CD14-positive monocyte (primary cell): ENCODE measurements at regions not wholly inside any gene's neighbourhood (a gene's known extent, or its start where the extent isn't known, plus 50 kb on each side); places are given as distances from the start of the nearest gene placed in this dataset.

Experiments
- DNase-seq, 3 donors: peaks; one replicate each; pipeline ENCODE4 v3.0.0-alpha.2; 2011 to 2022
- H2AFZ ChIP-seq: 2 replicates; pipeline ENCODE4 v1.6.0; 2012; ENCODE audit warnings: mild to moderate bottlenecking, low read depth, low read length, inconsistent platforms; ENCODE audit not compliant: insufficient read depth, poor library complexity, severe bottlenecking
- H3K27ac ChIP-seq, 2 donors: 1 replicate in 1 of 2; 2 replicates in 1 of 2; pipeline ENCODE4 v1.5.1; 2012 to 2013; ENCODE audit warnings: low read length in 2 of 2, control low read depth in 1 of 2, inconsistent platforms in 1 of 2, low read depth in 1 of 2, mild to moderate bottlenecking in 1 of 2
- H3K27me3 ChIP-seq, 2 donors: one replicate each; pipeline versions ENCODE4 v1.6.0 to v1.6.1; 2011 to 2013; ENCODE audit warnings: low read length in 2 of 2; ENCODE audit not compliant: control insufficient read depth in 2 of 2, insufficient read depth in 2 of 2
- H3K36me3 ChIP-seq, 2 donors: replicated peaks in 1 of 2; 1 replicate in 1 of 2; 2 replicates in 1 of 2; pipeline versions ENCODE4 v1.5.1 to v1.6.1; 2012 to 2013; ENCODE audit warnings: low read length in 2 of 2, control low read depth in 1 of 2, inconsistent platforms in 1 of 2, mild to moderate bottlenecking in 1 of 2; ENCODE audit not compliant: insufficient read depth in 2 of 2, control insufficient read depth in 1 of 2
- H3K4me1 ChIP-seq, 2 donors: 1 replicate in 1 of 2; 2 replicates in 1 of 2; pipeline versions ENCODE4 v1.5.1 to v1.6.1; 2012 to 2013; ENCODE audit warnings: low read length in 2 of 2, control low read depth in 1 of 2, inconsistent platforms in 1 of 2, mild to moderate bottlenecking in 1 of 2, moderate library complexity in 1 of 2; ENCODE audit not compliant: insufficient read depth in 2 of 2, control insufficient read depth in 1 of 2
- H3K4me2 ChIP-seq: replicated peaks from 2 replicates; pipeline ENCODE3; 2012; ENCODE audit warnings: low read length, moderate library complexity, mild to moderate bottlenecking; ENCODE audit not compliant: poor library complexity, severe bottlenecking; ENCODE audit errors: extremely low read depth
- H3K4me3 ChIP-seq, 3 experiments: fragments of 200-600 bp in 1 of 3; sonication (generic) in 1 of 3; replicated peaks in 1 of 3; 1 replicate in 2 of 3; 2 replicates in 1 of 3; pipeline ENCODE4 v1.5.1; 2011 to 2013; ENCODE audit warnings: low read length in 3 of 3, mild to moderate bottlenecking in 3 of 3, control low read depth in 2 of 3, low read depth in 2 of 3, inconsistent platforms in 1 of 3, moderate library complexity in 1 of 3
- H3K79me2 ChIP-seq: 2 replicates; pipeline ENCODE4 v1.6.0; 2012; ENCODE audit warnings: mild to moderate bottlenecking, control low read depth, inconsistent platforms, low read length, moderate library complexity; ENCODE audit not compliant: insufficient read depth
- H3K9ac ChIP-seq: 2 replicates; pipeline ENCODE4 v1.6.0; 2017; ENCODE audit warnings: low read length, mild to moderate bottlenecking; ENCODE audit not compliant: insufficient read depth, poor library complexity, severe bottlenecking
- H3K9me3 ChIP-seq, 2 donors: replicated peaks in 1 of 2; 1 replicate in 1 of 2; 2 replicates in 1 of 2; pipeline versions ENCODE4 v1.5.1 to v1.6.1; 2012 to 2013; ENCODE audit warnings: low read length in 2 of 2, control low read depth in 1 of 2; ENCODE audit not compliant: control insufficient read depth in 1 of 2, insufficient read depth in 1 of 2
- H4K20me1 ChIP-seq: 2 replicates; pipeline ENCODE4 v1.6.0; 2012; ENCODE audit warnings: mild to moderate bottlenecking, low read length, control low read depth, moderate library complexity; ENCODE audit not compliant: insufficient read depth
- H3K27ac Mint-ChIP-seq, 7 donors: one replicate each; pipeline ENCODE4 v1.8.0; 2020; ENCODE audit warnings: mild to moderate bottlenecking in 7 of 7, mixed read lengths in 7 of 7, moderate library complexity in 6 of 7, inconsistent platforms in 2 of 7
- H3K27me3 Mint-ChIP-seq, 3 donors: one replicate each; pipeline ENCODE4 v1.8.0; 2021 to 2022; ENCODE audit warnings: low read depth in 3 of 3, mild to moderate bottlenecking in 3 of 3, mixed read lengths in 3 of 3, moderate library complexity in 3 of 3, inconsistent platforms in 1 of 3
- H3K36me3 Mint-ChIP-seq, 2 donors: one replicate each; pipeline ENCODE4 v1.8.0; 2020; ENCODE audit warnings: mixed read lengths in 2 of 2, inconsistent platforms in 1 of 2, mild to moderate bottlenecking in 1 of 2
- H3K4me1 Mint-ChIP-seq: one replicate; pipeline ENCODE4 v1.8.0; 2020; ENCODE audit warnings: mild to moderate bottlenecking, mixed read lengths
- H3K4me3 Mint-ChIP-seq, 2 donors: one replicate each; pipeline ENCODE4 v1.8.0; 2020; ENCODE audit warnings: mild to moderate bottlenecking in 2 of 2, mixed read lengths in 2 of 2, moderate library complexity in 1 of 2
- H3K9me3 Mint-ChIP-seq, 7 donors: one replicate each; pipeline ENCODE4 v1.8.0; 2020 to 2022; ENCODE audit warnings: mixed read lengths in 7 of 7, mild to moderate bottlenecking in 6 of 7, moderate library complexity in 6 of 7, inconsistent platforms in 2 of 7
- WGBS: methylation state at CpG from one replicate; pipeline ENCODE4 v1.1.5; 2013; ENCODE audit warnings: missing lambda C conversion rate; ENCODE audit not compliant: insufficient coverage; 5-methylcytosine and 5-hydroxymethylcytosine counted together
- intact Hi-C, 2 donors: fragments of 100-400 bp; cut with micrococcal nuclease; formaldehyde crosslinking; loops; one replicate each; pipeline versions ENCODE4 v1.15.0 to v1.15.1; 2023
- TF ChIP-seq, protein P1 (sequence below): fragments of 200-600 bp; IDR thresholded peaks from one replicate; pipeline ENCODE4 v1.8.0; 2022; ENCODE audit warnings: antibody characterized with exemption, mild to moderate bottlenecking

DNA sequence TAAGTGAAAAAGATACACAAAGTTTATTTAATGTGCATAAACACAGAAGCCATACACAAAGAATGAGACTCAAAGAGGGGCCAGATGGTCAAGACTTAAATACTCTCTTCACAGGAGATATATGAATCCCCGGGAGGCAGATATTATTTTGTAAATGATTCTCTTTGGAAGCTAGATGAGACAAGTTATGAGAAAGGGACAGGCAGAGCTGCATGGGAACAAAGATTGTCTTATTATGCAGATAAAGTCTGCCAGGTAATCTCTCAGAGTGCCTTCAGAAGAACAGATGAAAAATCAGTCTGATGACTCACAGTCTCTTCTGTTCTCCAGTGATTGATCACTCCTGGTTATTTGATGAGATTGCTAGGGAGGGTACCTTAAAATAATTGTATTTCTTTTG, 89.0 kb downstream of the NAF1 start:
- H3K27me3 Mint-ChIP-seq: peaks cover 0 to 2% (median 0%) of the 10 kb centered on the region in 3 donors

DNA sequence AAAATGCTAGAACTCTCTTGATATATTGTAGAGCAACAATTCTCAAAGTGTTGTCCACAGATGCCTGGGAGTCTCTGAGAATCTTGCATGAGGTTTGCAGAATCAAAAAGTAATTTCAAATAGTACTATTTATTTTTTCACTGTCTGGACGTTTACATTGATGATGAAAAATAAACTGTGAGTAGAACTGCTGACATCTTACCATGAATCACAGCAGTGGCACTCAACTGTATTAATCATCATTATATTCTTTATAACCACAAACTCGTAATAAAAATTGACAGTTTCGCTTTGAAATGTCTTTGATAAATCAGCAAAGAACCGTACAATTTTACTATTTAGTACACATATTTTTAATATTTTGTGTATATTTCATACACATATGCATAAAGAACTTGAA, 94.5 kb downstream of the NAF1 start:
- H3K27me3 ChIP-seq: no peaks in the 10 kb centered on the region
- no peaks in the 10 kb centered on the region for H3K79me2 ChIP-seq
- H3K27ac ChIP-seq: no peak overlapping the region
- peaks cover 0 to 2% (median 0%) of the 10 kb centered on the region in 3 donors for H3K27me3 Mint-ChIP-seq
- no peak overlapping the region for H3K27ac Mint-ChIP-seq
- no peaks in the 10 kb centered on the region for H3K4me1 Mint-ChIP-seq
- TF ChIP-seq, protein P1, sequence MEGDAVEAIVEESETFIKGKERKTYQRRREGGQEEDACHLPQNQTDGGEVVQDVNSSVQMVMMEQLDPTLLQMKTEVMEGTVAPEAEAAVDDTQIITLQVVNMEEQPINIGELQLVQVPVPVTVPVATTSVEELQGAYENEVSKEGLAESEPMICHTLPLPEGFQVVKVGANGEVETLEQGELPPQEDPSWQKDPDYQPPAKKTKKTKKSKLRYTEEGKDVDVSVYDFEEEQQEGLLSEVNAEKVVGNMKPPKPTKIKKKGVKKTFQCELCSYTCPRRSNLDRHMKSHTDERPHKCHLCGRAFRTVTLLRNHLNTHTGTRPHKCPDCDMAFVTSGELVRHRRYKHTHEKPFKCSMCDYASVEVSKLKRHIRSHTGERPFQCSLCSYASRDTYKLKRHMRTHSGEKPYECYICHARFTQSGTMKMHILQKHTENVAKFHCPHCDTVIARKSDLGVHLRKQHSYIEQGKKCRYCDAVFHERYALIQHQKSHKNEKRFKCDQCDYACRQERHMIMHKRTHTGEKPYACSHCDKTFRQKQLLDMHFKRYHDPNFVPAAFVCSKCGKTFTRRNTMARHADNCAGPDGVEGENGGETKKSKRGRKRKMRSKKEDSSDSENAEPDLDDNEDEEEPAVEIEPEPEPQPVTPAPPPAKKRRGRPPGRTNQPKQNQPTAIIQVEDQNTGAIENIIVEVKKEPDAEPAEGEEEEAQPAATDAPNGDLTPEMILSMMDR: no peak
- no peak overlapping the region for H3K9ac ChIP-seq
- H3K36me3 ChIP-seq: no peaks in the 10 kb centered on the region
- no peak for DNase-seq
- WGBS: no CpG with 5 or more reads among the region's 4 CpGs
- no peak overlapping the region for H2AFZ ChIP-seq
- H3K4me3 Mint-ChIP-seq: no peak overlapping the region
- no peaks in the 10 kb centered on the region for H4K20me1 ChIP-seq
- peaks cover 0 to 8% (median 0%) of the 10 kb centered on the region in 7 donors for H3K9me3 Mint-ChIP-seq
- H3K4me2 ChIP-seq: no peak overlapping the region
- H3K4me1 ChIP-seq: no peaks in the 10 kb centered on the region
- no peaks in the 10 kb centered on the region for H3K9me3 ChIP-seq
- intact Hi-C loops: no loop called here
- H3K4me3 ChIP-seq: no peak overlapping the region
- no peaks in the 10 kb centered on the region for H3K36me3 Mint-ChIP-seq

More for the DNA sequence above, 89.0 kb downstream of the NAF1 start:
- H3K27ac Mint-ChIP-seq: no peak overlapping the region
- no peaks in the 10 kb centered on the region for H3K36me3 Mint-ChIP-seq
- no peak overlapping the region for H3K4me2 ChIP-seq
- H4K20me1 ChIP-seq: no peaks in the 10 kb centered on the region
- TF ChIP-seq, protein P1: no peak
- H3K27ac ChIP-seq: no peak overlapping the region
- intact Hi-C loops: no loop called here
- no peak overlapping the region for H3K4me3 ChIP-seq
- no peak overlapping the region for H3K9ac ChIP-seq
- no CpG with 5 or more reads among the region's 1 CpG for WGBS
- H3K27me3 ChIP-seq: no peaks in the 10 kb centered on the region
- no peaks in the 10 kb centered on the region for H3K9me3 ChIP-seq
- H3K36me3 ChIP-seq: no peaks in the 10 kb centered on the region
- no peak for DNase-seq
- H3K4me1 ChIP-seq: no peaks in the 10 kb centered on the region
- H3K4me3 Mint-ChIP-seq: no peak overlapping the region
- H3K4me1 Mint-ChIP-seq: no peaks in the 10 kb centered on the region
- no peak overlapping the region for H2AFZ ChIP-seq
- no peaks in the 10 kb centered on the region for H3K79me2 ChIP-seq
- peaks cover 0 to 19% (median 0%) of the 10 kb centered on the region in 7 donors for H3K9me3 Mint-ChIP-seq
